Spleen (tissue), 11 donors: ENCODE measurements at regions not wholly inside any gene's neighbourhood (a gene's known extent, or its start where the extent isn't known, plus 50 kb on each side); places are given as distances from the start of the nearest gene placed in this dataset.

Experiments
- DNase-seq: peaks from one replicate; pipeline ENCODE4 v3.0.0-alpha.2; 2020
- H3K27ac ChIP-seq, 8 donors: fragments of 200-600 bp; sonication (generic) in 7 of 8; 1 replicate in 4 of 8; 2 replicates in 4 of 8; pipeline versions ENCODE4 v1.5.0 to v1.8.0; 2016 to 2021; ENCODE audit warnings: inconsistent platforms in 4 of 8, mild to moderate bottlenecking in 4 of 8, moderate library complexity in 1 of 8
- H3K27me3 ChIP-seq, 7 donors: fragments of 200-600 bp; sonication (generic) in 6 of 7; replicated peaks in 1 of 7; 1 replicate in 4 of 7; 2 replicates in 3 of 7; pipeline versions ENCODE4 v1.5.0 to v1.8.0; 2016 to 2021; ENCODE audit warnings: inconsistent platforms in 3 of 7, mild to moderate bottlenecking in 1 of 7
- H3K36me3 ChIP-seq, 6 donors: fragments of 200-600 bp; sonication (generic) in 5 of 6; 1 replicate in 4 of 6; 2 replicates in 2 of 6; pipeline versions ENCODE4 v1.5.0 to v1.8.0; 2016 to 2021; ENCODE audit warnings: inconsistent platforms in 2 of 6
- H3K4me1 ChIP-seq, 6 donors: fragments of 200-600 bp; sonication (generic) in 5 of 6; 1 replicate in 3 of 6; 2 replicates in 3 of 6; pipeline versions ENCODE4 v1.5.0 to v1.8.0; 2016 to 2021; ENCODE audit warnings: inconsistent platforms in 3 of 6
- H3K4me3 ChIP-seq, 8 donors: fragments of 200-600 bp; sonication (generic) in 7 of 8; 1 replicate in 4 of 8; 2 replicates in 4 of 8; pipeline versions ENCODE4 v1.5.0 to v1.8.0; 2016 to 2021; ENCODE audit warnings: inconsistent platforms in 4 of 8, mild to moderate bottlenecking in 4 of 8, moderate library complexity in 2 of 8
- H3K9me3 ChIP-seq, 8 donors: fragments of 200-600 bp; sonication (generic) in 7 of 8; 1 replicate in 4 of 8; 2 replicates in 4 of 8; pipeline versions ENCODE4 v1.5.0 to v1.8.0; 2016 to 2021; ENCODE audit warnings: inconsistent platforms in 4 of 8
- POLR2A ChIP-seq, 3 donors: fragments of 450-650 bp; IDR thresholded peaks; one replicate each; pipeline ENCODE4 v1.5.1; 2017; ENCODE audit warnings: antibody characterized with exemption in 3 of 3, mild to moderate bottlenecking in 1 of 3
- POLR2AphosphoS5 ChIP-seq, 3 donors: sonication (generic); formaldehyde crosslinking; IDR thresholded peaks; one replicate each; pipeline ENCODE4 v1.5.1; 2017; ENCODE audit warnings: antibody characterized with exemption in 3 of 3
- WGBS, 5 donors: extraction: QIAGEN DNeasy Blood & Tissue Kit in 3 of 5; methylation state at CpG; one replicate each; pipeline versions ENCODE4 v1.1.5 to v1.1.7; 2013 to 2018; 5-methylcytosine and 5-hydroxymethylcytosine counted together
- intact Hi-C: fragments of 100-400 bp; cut with DNase I; formaldehyde crosslinking; loops from one replicate; pipeline ENCODE4 v1.15.0; 2023; ENCODE audit warnings: low total_unique reads
- TF ChIP-seq, protein P1 (sequence below), 11 experiments: fragments of 200-600 bp in 7 of 11; fragments of 450-650 bp in 4 of 11; sonication (generic) in 4 of 11; IDR thresholded peaks in 8 of 11; conservative IDR thresholded peaks in 3 of 11; 1 replicate in 7 of 11; 2 replicates in 4 of 11; pipeline versions ENCODE4 v1.4.0 to v1.8.0; 2016 to 2021; ENCODE audit warnings: antibody characterized with exemption in 11 of 11, inconsistent platforms in 4 of 11, mild to moderate bottlenecking in 1 of 11
- donor health status: healthy with polysubstance abuse.
- donor health status: DM: no; HTN: no; CAD: no; lungs with moderate emphysema.
- donor health status: DM: no; HTN: no; CAD: no.
- donor health status: Bipolar disorder and iron deficiency.
- donor health status: healthy.
- donor health status: DM: no; HTN: no; CAD: no.
- donor health status: DM: yes; HTN: yes; CAD: no.

DNA sequence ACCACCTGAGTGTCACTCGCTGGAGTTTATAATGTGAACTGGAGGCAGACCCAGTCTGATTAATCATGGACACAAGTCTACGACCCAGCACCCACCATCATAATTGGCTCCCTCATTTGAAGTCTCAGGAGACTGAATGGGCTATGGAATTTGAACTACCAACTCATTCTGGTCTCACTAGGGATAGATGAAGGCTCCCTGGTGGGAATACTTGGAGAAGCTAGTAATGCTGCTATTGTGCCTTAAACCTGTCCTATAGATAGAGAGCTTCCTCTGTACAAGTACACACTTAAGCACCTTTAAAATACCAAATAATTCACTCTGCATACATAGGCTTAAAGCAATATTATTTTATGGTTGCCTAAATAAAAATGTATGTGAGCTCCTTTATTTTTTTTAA, 90.8 kb upstream of the SMARCAD1 start:
- Histone ChIP-seq H3K36me3 (no peaks in the 10 kb centered on the region), H3K4me3 (no peak overlapping the region), H3K9me3 (no peaks in the 10 kb centered on the region), H3K27me3 (no peaks in the 10 kb centered on the region), H3K27ac (no peak overlapping the region), H3K4me1 (no peaks in the 10 kb centered on the region)
- DNase-seq = no peak
- intact Hi-C loops = no loop called here
- TF ChIP-seq POLR2A (IDR thresholded peaks at IDR 0.05) (no peak), POLR2AphosphoS5 (IDR thresholded peaks at IDR 0.05) (no peak)
- TF ChIP-seq, protein P1, sequence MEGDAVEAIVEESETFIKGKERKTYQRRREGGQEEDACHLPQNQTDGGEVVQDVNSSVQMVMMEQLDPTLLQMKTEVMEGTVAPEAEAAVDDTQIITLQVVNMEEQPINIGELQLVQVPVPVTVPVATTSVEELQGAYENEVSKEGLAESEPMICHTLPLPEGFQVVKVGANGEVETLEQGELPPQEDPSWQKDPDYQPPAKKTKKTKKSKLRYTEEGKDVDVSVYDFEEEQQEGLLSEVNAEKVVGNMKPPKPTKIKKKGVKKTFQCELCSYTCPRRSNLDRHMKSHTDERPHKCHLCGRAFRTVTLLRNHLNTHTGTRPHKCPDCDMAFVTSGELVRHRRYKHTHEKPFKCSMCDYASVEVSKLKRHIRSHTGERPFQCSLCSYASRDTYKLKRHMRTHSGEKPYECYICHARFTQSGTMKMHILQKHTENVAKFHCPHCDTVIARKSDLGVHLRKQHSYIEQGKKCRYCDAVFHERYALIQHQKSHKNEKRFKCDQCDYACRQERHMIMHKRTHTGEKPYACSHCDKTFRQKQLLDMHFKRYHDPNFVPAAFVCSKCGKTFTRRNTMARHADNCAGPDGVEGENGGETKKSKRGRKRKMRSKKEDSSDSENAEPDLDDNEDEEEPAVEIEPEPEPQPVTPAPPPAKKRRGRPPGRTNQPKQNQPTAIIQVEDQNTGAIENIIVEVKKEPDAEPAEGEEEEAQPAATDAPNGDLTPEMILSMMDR (IDR thresholded peaks at IDR 0.05 in 8 of 11, conservative IDR thresholded peaks at IDR 0.05 in 3 of 11) = no peak
- WGBS, 5 donors = 84 to 92% (median 86%) methylated on average over 2 of the region's 2 CpGs

DNA sequence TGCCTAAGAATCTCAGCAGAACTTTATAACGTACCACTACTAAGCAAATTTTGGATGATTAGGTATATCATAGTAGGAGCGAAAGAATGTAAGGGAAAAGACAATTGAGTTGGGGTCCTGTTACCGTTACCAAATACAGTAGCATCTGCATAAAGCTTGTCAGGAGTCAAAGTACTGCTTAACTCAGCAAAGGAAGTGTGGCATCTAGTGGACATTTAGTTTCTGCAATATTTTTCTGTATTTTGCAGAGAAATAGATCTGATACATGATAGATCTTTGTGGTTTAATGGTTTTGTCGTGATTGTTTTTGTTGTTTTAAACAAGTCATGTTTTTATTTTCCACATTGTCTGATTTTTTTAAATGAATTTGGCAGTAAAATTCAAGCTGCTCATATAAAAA, 81.0 kb upstream of the SMARCAD1 start:
- H3K27me3 ChIP-seq = peaks cover 0 to 5% (median 0%) of the 10 kb centered on the region in 7 donors
- no peaks in the 10 kb centered on the region for H3K36me3 ChIP-seq
- intact Hi-C loops = no loop called here
- no peaks in the 10 kb centered on the region for H3K9me3 ChIP-seq
- WGBS, 5 donors = 50 to 66% (median 60%) methylated on average over 4 of the region's 4 CpGs
- DNase-seq = no peak
- TF ChIP-seq, protein P1 (IDR thresholded peaks at IDR 0.05 in 8 of 11, conservative IDR thresholded peaks at IDR 0.05 in 3 of 11) = no peak
- no peak for TF ChIP-seq POLR2A (IDR thresholded peaks at IDR 0.05)
- no peak for TF ChIP-seq POLR2AphosphoS5 (IDR thresholded peaks at IDR 0.05)
- H3K4me1 ChIP-seq = no peaks in the 10 kb centered on the region
- no peak overlapping the region for H3K4me3 ChIP-seq
- H3K27ac ChIP-seq = no peak overlapping the region

DNA sequence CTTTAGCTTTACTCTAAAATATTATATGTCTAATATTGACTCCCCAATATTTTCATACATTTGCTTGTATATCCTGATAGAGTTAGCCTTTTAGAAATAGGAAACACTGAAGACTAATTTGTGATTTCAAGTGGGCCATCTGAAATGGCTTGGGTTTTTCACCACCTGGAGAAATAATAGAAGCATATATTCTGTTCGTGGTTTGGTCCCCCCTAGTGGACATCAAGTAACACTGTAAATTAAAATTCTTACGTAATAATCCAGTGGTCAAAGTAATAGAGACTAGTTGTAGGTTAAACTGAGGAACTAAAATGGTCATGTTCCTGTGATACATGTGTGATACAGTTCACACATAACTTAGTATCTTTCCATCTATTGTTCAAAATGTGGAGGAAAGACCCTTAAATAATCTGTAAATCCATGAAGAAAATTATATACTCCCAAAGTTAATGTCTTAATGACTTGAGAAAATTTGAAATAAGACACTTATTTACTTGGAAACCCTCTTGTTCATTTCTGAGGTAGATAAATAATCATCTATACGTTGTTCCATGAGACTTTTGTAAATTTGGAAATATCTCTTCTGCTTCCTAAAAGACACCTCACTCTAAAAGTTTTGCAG, 79.8 kb upstream of the SMARCAD1 start:
- Histone ChIP-seq H3K27me3 (peaks cover 0 to 5% (median 0%) of the 10 kb centered on the region in 7 donors), H3K27ac (no peak overlapping the region), H3K9me3 (peaks cover 0 to 4% (median 0%) of the 10 kb centered on the region in 8 donors), H3K4me1 (no peaks in the 10 kb centered on the region), H3K36me3 (no peaks in the 10 kb centered on the region), H3K4me3 (no peak overlapping the region)
- WGBS, 5 donors = 11 to 24% (median 13%) methylated on average over 3 of the region's 3 CpGs
- TF ChIP-seq, protein P1 (IDR thresholded peaks at IDR 0.05 in 8 of 11, conservative IDR thresholded peaks at IDR 0.05 in 3 of 11) = peak in 8 of 11 experiments; percentile 17 to 50 (median 36)
- TF ChIP-seq POLR2A (IDR thresholded peaks at IDR 0.05) = no peak
- DNase-seq = no peak
- intact Hi-C loops = no loop called here

DNA sequence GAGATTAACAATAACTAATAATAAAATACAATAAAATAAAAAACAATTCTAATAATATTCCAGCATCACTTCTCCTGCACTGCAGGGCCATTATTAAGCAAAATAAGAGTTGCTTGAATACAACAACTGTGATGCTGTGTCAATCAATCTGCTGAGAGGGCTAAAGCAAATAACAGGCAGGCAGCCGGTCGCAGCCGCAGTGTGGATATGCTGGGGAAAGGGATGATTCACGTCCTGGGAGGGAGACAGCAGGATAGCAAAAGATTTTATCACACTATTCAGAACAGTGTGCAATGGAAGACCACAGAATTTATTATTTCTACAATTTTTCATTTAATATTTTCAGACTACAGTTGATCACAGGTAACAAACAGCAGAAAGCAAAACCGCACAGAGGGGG, 76.5 kb upstream of the SMARCAD1 start:
- intact Hi-C loops = no loop called here
- WGBS, 5 donors = 83 to 93% (median 85%) methylated on average over 5 of the region's 5 CpGs

More for the DNA sequence above, 76.5 kb upstream of the SMARCAD1 start:
- peaks cover 0 to 5% (median 0%) of the 10 kb centered on the region in 8 donors for H3K9me3 ChIP-seq
- TF ChIP-seq, protein P1 (IDR thresholded peaks at IDR 0.05 in 8 of 11, conservative IDR thresholded peaks at IDR 0.05 in 3 of 11) = no peak
- no peak for TF ChIP-seq POLR2AphosphoS5 (IDR thresholded peaks at IDR 0.05)
- TF ChIP-seq POLR2A (IDR thresholded peaks at IDR 0.05) = no peak
- no peaks in the 10 kb centered on the region for H3K4me1 ChIP-seq
- H3K27me3 ChIP-seq = peaks cover 0 to 5% (median 0%) of the 10 kb centered on the region in 7 donors
- no peak for DNase-seq
- H3K4me3 ChIP-seq = no peak overlapping the region
- no peaks in the 10 kb centered on the region for H3K36me3 ChIP-seq
- no peak overlapping the region for H3K27ac ChIP-seq
